Superior temporal gyrus (tissue), 1 donor: ENCODE measurements at regions not wholly inside any gene's neighbourhood (a gene's known extent, or its start where the extent isn't known, plus 50 kb on each side); places are given as distances from the start of the nearest gene placed in this dataset.

ENCODE experiments used
- DNase-seq: peaks from one replicate; pipeline ENCODE4 v3.0.0-alpha.2; 2016; ENCODE audit errors: extremely low spot score

- DNase-seq: no peak
Measured at GRCh38 chr6:76418560-76419223, 346.2 kb upstream of the IMPG1 start.

GRCh38 chr6:76416821-76417605 is 344.6 kb upstream of the IMPG1 start:
- DNase-seq: no peak

GRCh38 chr6:76403064-76403463 is 330.6 kb upstream of the IMPG1 start:
- no peak for DNase-seq

GRCh38 chr6:76397966-76398365 is 325.5 kb upstream of the IMPG1 start:
- DNase-seq: no peak

- no peak for DNase-seq
Measured at GRCh38 chr6:76382201-76382600, 309.7 kb upstream of the IMPG1 start.

- no peak for DNase-seq
Measured at GRCh38 chr6:76381612-76382011, 309.1 kb upstream of the IMPG1 start.

GRCh38 chr6:76351275-76351674 is 278.8 kb upstream of the IMPG1 start:
- DNase-seq: no peak

GRCh38 chr6:76347539-76347938 is 275.1 kb upstream of the IMPG1 start:
- DNase-seq: no peak

GRCh38 chr6:76342611-76343160 is 270.2 kb upstream of the IMPG1 start:
- DNase-seq: no peak

- DNase-seq: no peak
Measured at GRCh38 chr6:76330031-76330430, 257.6 kb upstream of the IMPG1 start.

- no peak for DNase-seq
Measured at GRCh38 chr6:76326871-76327270, 254.4 kb upstream of the IMPG1 start.
